SH-SY5Y (cell line): ENCODE measurements at regions not wholly inside any gene's neighbourhood (a gene's known extent, or its start where the extent isn't known, plus 50 kb on each side); places are given as distances from the start of the nearest gene placed in this dataset.

Experiments used
- GATA2 ChIP-seq: IDR thresholded peaks from 2 replicates; pipeline ENCODE4 v1.6.1; 2011; ENCODE audit warnings: mild to moderate bottlenecking, low read depth, low read length
- GATA3 ChIP-seq: IDR thresholded peaks from 2 replicates; pipeline ENCODE4 v1.6.1; 2011; ENCODE audit warnings: low read depth, mild to moderate bottlenecking, low read length, moderate library complexity

GRCh38 chrX:39631276-39632229 is 466.2 kb downstream of the BCOR start:
- no peak for TF ChIP-seq GATA2
- no peak for TF ChIP-seq GATA3
